Vagina (tissue), 2 donors: ENCODE measurements at regions not wholly inside any gene's neighbourhood (a gene's known extent, or its start where the extent isn't known, plus 50 kb on each side); places are given as distances from the start of the nearest gene placed in this dataset.
"Not testable (repeated sequence)": the region's sequence is repeated elsewhere in the genome, so short reads cannot be mapped to it uniquely, and the experiment has no call there.

Source experiments
- CTCF ChIP-seq, 3 experiments: fragments of 450-650 bp in 2 of 3; fragments of 200-600 bp in 1 of 3; sonication (generic) in 1 of 3; IDR thresholded peaks; one replicate each; pipeline ENCODE4 v1.5.1; 2017 to 2019; ENCODE audit warnings: antibody characterized with exemption in 3 of 3, mild to moderate bottlenecking in 2 of 3, moderate library complexity in 2 of 3
- POLR2A ChIP-seq, 2 donors: fragments of 450-650 bp; IDR thresholded peaks; one replicate each; pipeline ENCODE4 v1.6.1; 2017; ENCODE audit warnings: antibody characterized with exemption in 2 of 2, mild to moderate bottlenecking in 2 of 2, moderate library complexity in 2 of 2
- POLR2AphosphoS5 ChIP-seq, 2 donors: sonication (generic); formaldehyde crosslinking; IDR thresholded peaks; one replicate each; pipeline ENCODE4 v1.9.0; 2017; ENCODE audit warnings: antibody characterized with exemption in 2 of 2, mild to moderate bottlenecking in 2 of 2, low read depth in 1 of 2; ENCODE audit not compliant: insufficient read depth in 1 of 2

DNA sequence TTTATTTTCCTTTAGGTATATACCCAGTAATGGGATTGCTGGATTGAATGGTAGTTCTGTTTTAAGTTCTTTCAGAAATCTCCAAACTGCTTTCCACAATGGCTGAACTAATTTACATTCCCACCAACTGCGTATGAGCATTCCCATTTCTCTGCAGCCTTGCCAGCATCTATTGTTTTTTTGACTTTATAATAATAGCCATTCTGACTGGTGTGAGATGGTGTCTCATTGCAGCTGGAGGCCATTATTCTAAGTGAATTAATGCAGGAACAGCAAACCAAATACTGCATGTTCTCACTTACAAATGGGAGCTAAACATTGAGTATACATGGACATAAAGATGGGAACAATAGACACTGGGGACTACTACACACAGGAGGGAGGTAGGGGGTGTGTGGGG is 288.9 kb upstream of the NDST3 start:
- TF ChIP-seq CTCF (IDR thresholded peaks at IDR 0.05); POLR2AphosphoS5 (IDR thresholded peaks at IDR 0.05; ENCODE audit: insufficient read depth in 1 of 2, low read depth in 1 of 2); POLR2A (IDR thresholded peaks at IDR 0.05): not testable (repeated sequence)
